Vagina (tissue), 2 donors: ENCODE measurements at regions not wholly inside any gene's neighbourhood (a gene's known extent, or its start where the extent isn't known, plus 50 kb on each side); places are given as distances from the start of the nearest gene placed in this dataset.

Source experiments
- DNase-seq, 2 donors: peaks; one replicate each; pipeline ENCODE4 v3.0.0-alpha.2; 2017; ENCODE audit errors: extremely low spot score in 2 of 2
- H3K27ac ChIP-seq: fragments of 200-600 bp; sonication (generic); one replicate; pipeline ENCODE4 v1.5.1; 2019
- H3K27me3 ChIP-seq: fragments of 200-600 bp; sonication (generic); one replicate; pipeline ENCODE4 v1.5.1; 2019
- H3K36me3 ChIP-seq, 2 donors: fragments of 200-600 bp; sonication (generic); one replicate each; pipeline ENCODE4 v1.5.1; 2017 to 2019
- H3K4me1 ChIP-seq: fragments of 200-600 bp; sonication (generic); one replicate; pipeline ENCODE4 v1.5.1; 2019
- H3K4me3 ChIP-seq, 2 donors: fragments of 200-600 bp; sonication (generic); 1 replicate in 1 of 2; 2 replicates in 1 of 2; pipeline ENCODE4 v1.5.1; 2016 to 2019
- H3K9me3 ChIP-seq: fragments of 200-600 bp; sonication (generic); one replicate; pipeline ENCODE4 v1.5.1; 2019
- CTCF ChIP-seq, 3 experiments: fragments of 450-650 bp in 2 of 3; fragments of 200-600 bp in 1 of 3; sonication (generic) in 1 of 3; IDR thresholded peaks; one replicate each; pipeline ENCODE4 v1.5.1; 2017 to 2019; ENCODE audit warnings: antibody characterized with exemption in 3 of 3, mild to moderate bottlenecking in 2 of 3, moderate library complexity in 2 of 3
- POLR2A ChIP-seq, 2 donors: fragments of 450-650 bp; IDR thresholded peaks; one replicate each; pipeline ENCODE4 v1.6.1; 2017; ENCODE audit warnings: antibody characterized with exemption in 2 of 2, mild to moderate bottlenecking in 2 of 2, moderate library complexity in 2 of 2
- POLR2AphosphoS5 ChIP-seq, 2 donors: sonication (generic); formaldehyde crosslinking; IDR thresholded peaks; one replicate each; pipeline ENCODE4 v1.9.0; 2017; ENCODE audit warnings: antibody characterized with exemption in 2 of 2, mild to moderate bottlenecking in 2 of 2, low read depth in 1 of 2; ENCODE audit not compliant: insufficient read depth in 1 of 2
- intact Hi-C: fragments of 100-400 bp; cut with DNase I; formaldehyde crosslinking; loops from one replicate; pipeline ENCODE4 v1.15.1; 2023

- TF ChIP-seq CTCF (IDR thresholded peaks at IDR 0.05) (no peak), POLR2AphosphoS5 (IDR thresholded peaks at IDR 0.05; ENCODE audit: insufficient read depth in 1 of 2, low read depth in 1 of 2) (no peak), POLR2A (IDR thresholded peaks at IDR 0.05) (no peak)
- no peak overlapping the region for H3K27ac ChIP-seq
- DNase-seq = no peak
- no peaks in the 10 kb centered on the region for H3K4me1 ChIP-seq
- no peaks in the 10 kb centered on the region for H3K27me3 ChIP-seq
- no peaks in the 10 kb centered on the region for H3K36me3 ChIP-seq
- intact Hi-C loops = no loop called here
- no peak overlapping the region for H3K4me3 ChIP-seq
- H3K9me3 ChIP-seq = no peaks in the 10 kb centered on the region
These were observed 935.9 kb upstream of the EPHA5 start for GRCh38 chr4:66606215-66606614.

- H3K36me3 ChIP-seq = no peaks in the 10 kb centered on the region
- H3K9me3 ChIP-seq = no peaks in the 10 kb centered on the region
- no peak overlapping the region for H3K4me3 ChIP-seq
- H3K27ac ChIP-seq = no peak overlapping the region
- no peak for DNase-seq
- TF ChIP-seq POLR2A (IDR thresholded peaks at IDR 0.05) (no peak), CTCF (IDR thresholded peaks at IDR 0.05) (no peak), POLR2AphosphoS5 (IDR thresholded peaks at IDR 0.05; ENCODE audit: insufficient read depth in 1 of 2, low read depth in 1 of 2) (no peak)
- H3K27me3 ChIP-seq = no peaks in the 10 kb centered on the region
- intact Hi-C loops = no loop called here
- no peaks in the 10 kb centered on the region for H3K4me1 ChIP-seq
These were observed 933.9 kb upstream of the EPHA5 start for GRCh38 chr4:66604192-66604591.

- no peak for DNase-seq
- intact Hi-C loops = no loop called here
- Histone ChIP-seq H3K36me3 (no peaks in the 10 kb centered on the region), H3K27me3 (no peaks in the 10 kb centered on the region), H3K4me1 (no peaks in the 10 kb centered on the region), H3K9me3 (no peaks in the 10 kb centered on the region), H3K27ac (no peak overlapping the region), H3K4me3 (no peak overlapping the region)
- TF ChIP-seq POLR2A (IDR thresholded peaks at IDR 0.05) = no peak
- no peak for TF ChIP-seq POLR2AphosphoS5 (IDR thresholded peaks at IDR 0.05; ENCODE audit: insufficient read depth in 1 of 2, low read depth in 1 of 2)
- TF ChIP-seq CTCF (IDR thresholded peaks at IDR 0.05) = no peak
These were observed 932.3 kb upstream of the EPHA5 start for GRCh38 chr4:66602622-66603021.

- H3K4me1 ChIP-seq = no peaks in the 10 kb centered on the region
- H3K36me3 ChIP-seq = no peaks in the 10 kb centered on the region
- intact Hi-C loops = no loop called here
- TF ChIP-seq POLR2A (IDR thresholded peaks at IDR 0.05) = no peak
- TF ChIP-seq CTCF (IDR thresholded peaks at IDR 0.05) = no peak
- TF ChIP-seq POLR2AphosphoS5 (IDR thresholded peaks at IDR 0.05; ENCODE audit: insufficient read depth in 1 of 2, low read depth in 1 of 2) = no peak
- no peaks in the 10 kb centered on the region for H3K9me3 ChIP-seq
- DNase-seq = no peak
- no peak overlapping the region for H3K27ac ChIP-seq
- H3K27me3 ChIP-seq = no peaks in the 10 kb centered on the region
- no peak overlapping the region for H3K4me3 ChIP-seq
These were observed 921.7 kb upstream of the EPHA5 start for GRCh38 chr4:66591968-66592367.

- no peaks in the 10 kb centered on the region for H3K36me3 ChIP-seq
- H3K9me3 ChIP-seq = no peaks in the 10 kb centered on the region
- no peak overlapping the region for H3K4me3 ChIP-seq
- DNase-seq = no peak
- intact Hi-C loops = no loop called here
- no peaks in the 10 kb centered on the region for H3K4me1 ChIP-seq
- H3K27ac ChIP-seq = no peak overlapping the region
- TF ChIP-seq POLR2AphosphoS5 (IDR thresholded peaks at IDR 0.05; ENCODE audit: insufficient read depth in 1 of 2, low read depth in 1 of 2) (no peak), POLR2A (IDR thresholded peaks at IDR 0.05) (no peak), CTCF (IDR thresholded peaks at IDR 0.05) (no peak)
- no peaks in the 10 kb centered on the region for H3K27me3 ChIP-seq
These were observed 920.4 kb upstream of the EPHA5 start for GRCh38 chr4:66590488-66591215.
